GM12878 (cell line): ENCODE measurements at regions not wholly inside any gene's neighbourhood (a gene's known extent, or its start where the extent isn't known, plus 50 kb on each side); places are given as distances from the start of the nearest gene placed in this dataset.

Experiments used
- ATAC-seq: fragments of 200-7000 bp; cut with Tn5 transposase; 3 replicates; pipeline ENCODE4 v1.9.1; 2020; ENCODE audit warnings: mild to moderate bottlenecking, moderate library complexity
- BruUV-seq: library from RNA; stranded (reverse); fragments of 400-500 nt; replicated peaks from 2 replicates; lab custom pipeline; 2021; lab: Mats Ljungman, UMichigan
- CTCF ChIA-PET: fragments of 300-600 bp; sonication (Branson Sonifier 250); formaldehyde crosslinking; extraction: SDS; loops from one replicate; lab custom pipeline; 2021; ENCODE audit warnings: inconsistent platforms; lab: Yijun Ruan, JAX
- POLR2A ChIA-PET: fragments of 350-600 bp; formaldehyde crosslinking; extraction: SDS; loops from one replicate; lab custom pipeline; 2021; ENCODE audit warnings: inconsistent platforms; lab: Charles Lee
- RAD21 ChIA-PET: fragments of 300-600 bp; sonication (Branson Sonifier 250); formaldehyde crosslinking; loops from one replicate; lab custom pipeline; 2023; ENCODE audit warnings: antibody characterized with exemption; ENCODE audit not compliant: unreplicated experiment; lab: Charles Lee
- SMC1A ChIA-PET: fragments of 300-600 bp; sonication (Branson Sonifier 250); formaldehyde crosslinking; loops from one replicate; lab custom pipeline; 2023; ENCODE audit not compliant: unreplicated experiment, uncharacterized antibody; lab: Charles Lee
- DNase-seq: peaks from one replicate; pipeline ENCODE4 v3.0.0-alpha.2; 2011; ENCODE audit warnings: low read depth, low spot score
- FAIRE-seq: peaks from 3 replicates; lab custom pipeline; 2011; peaks lifted over from hg19 to GRCh38; lab: Jason Lieb, UNC
- H2AFZ ChIP-seq: 2 replicates; pipeline ENCODE4 v1.6.0; 2011; ENCODE audit warnings: low read depth, low read length, control low read depth; ENCODE audit not compliant: control insufficient read depth
- H3K27ac ChIP-seq: 2 replicates; pipeline ENCODE4 v1.5.1; 2011; ENCODE audit warnings: control low read depth; ENCODE audit not compliant: control insufficient read depth, insufficient read depth
- H3K27me3 ChIP-seq, 2 experiments: replicated peaks in 1 of 2; 2 replicates each; pipeline versions ENCODE4 v1.6.0 to v1.6.1; 2011; ENCODE audit warnings: low read length in 1 of 2; ENCODE audit not compliant: control insufficient read depth in 2 of 2, insufficient read depth in 2 of 2
- H3K36me3 ChIP-seq, 2 experiments: 2 replicates each; pipeline ENCODE4 v1.5.1; 2011; ENCODE audit warnings: low read length in 1 of 2; ENCODE audit not compliant: control insufficient read depth in 2 of 2, insufficient read depth in 2 of 2
- H3K4me1 ChIP-seq: 2 replicates; pipeline ENCODE4 v1.6.1; 2011; ENCODE audit warnings: mild to moderate bottlenecking, low read length, moderate library complexity, mixed read lengths; ENCODE audit not compliant: control insufficient read depth, insufficient read depth
- H3K4me2 ChIP-seq: 2 replicates; pipeline ENCODE4 v1.6.0; 2011; ENCODE audit warnings: control low read depth; ENCODE audit not compliant: control insufficient read depth, insufficient read depth
- H3K4me3 ChIP-seq: fragments of 200-600 bp; sonication (generic); 2 replicates; pipeline ENCODE4 v1.5.1; 2016
- H3K79me2 ChIP-seq: 2 replicates; pipeline ENCODE4 v1.6.0; 2011; ENCODE audit warnings: low read length; ENCODE audit not compliant: control insufficient read depth, insufficient read depth
- H3K9ac ChIP-seq: 2 replicates; pipeline ENCODE4 v1.8.0; 2011; ENCODE audit warnings: low read length, control low read depth, mixed read lengths; ENCODE audit not compliant: control insufficient read depth, insufficient read depth
- H3K9me3 ChIP-seq: replicated peaks from 3 replicates; pipeline ENCODE4 v1.5.1; 2011; ENCODE audit warnings: mild to moderate bottlenecking, low read length; ENCODE audit not compliant: control insufficient read depth, insufficient read depth
- H4K20me1 ChIP-seq: 2 replicates; pipeline ENCODE4 v1.6.0; 2011; ENCODE audit not compliant: control insufficient read depth, insufficient read depth
- CEBPB ChIP-seq, 2 experiments: fragments of 150-350 bp in 1 of 2; IDR thresholded peaks; 2 replicates each; pipeline ENCODE4 v1.6.1; 2012 to 2014; ENCODE audit warnings: low read depth in 2 of 2, low read length in 2 of 2, borderline replicate concordance in 1 of 2, inconsistent platforms in 1 of 2
- ELK1 ChIP-seq: IDR thresholded peaks from 2 replicates; pipeline ENCODE4 v1.6.1; 2012; ENCODE audit warnings: low read depth, low read length, improper control_type of control experiment
- IKZF2 ChIP-seq, 2 experiments: fragments of 450-650 bp; IDR thresholded peaks; 2 replicates each; pipeline ENCODE4 v1.6.1; 2017; ENCODE audit warnings: mild to moderate bottlenecking in 2 of 2, moderate library complexity in 2 of 2
- MXI1 ChIP-seq: fragments of 150-350 bp; IDR thresholded peaks from 2 replicates; pipeline ENCODE4 v1.6.1; 2011; ENCODE audit warnings: low read depth, mild to moderate bottlenecking, inconsistent platforms, low read length, improper control_type of control experiment
- NKRF ChIP-seq: fragments of 450-650 bp; conservative IDR thresholded peaks from 2 replicates; pipeline ENCODE4 v1.6.1; 2017; ENCODE audit warnings: mild to moderate bottlenecking, moderate library complexity
- WGBS: methylation state at CpG from one replicate; pipeline ENCODE4 v1.1.6; 2016; ENCODE audit warnings: low lambda C conversion rate; ENCODE audit not compliant: insufficient replicate concordance, insufficient coverage; ENCODE audit errors: missing lambda C conversion rate; 5-methylcytosine and 5-hydroxymethylcytosine counted together
- in situ Hi-C: fragments of 300-500 bp; cut with MboI; formaldehyde crosslinking; loops from 9 replicates; pipeline ENCODE4 v1.14.3; 2018; ENCODE audit warnings: mixed read lengths
- intact Hi-C: fragments of 100-400 bp; cut with micrococcal nuclease; formaldehyde crosslinking; loops from one replicate; pipeline ENCODE4 v1.14.2; 2022; ENCODE audit not compliant: unreplicated experiment

- ATAC-seq (no peak), FAIRE-seq (no peak), DNase-seq (no peak)
- intact Hi-C loops (no loop called here), in situ Hi-C loops (no loop called here)
- Histone ChIP-seq H3K4me2 (no peak overlapping the region), H3K9me3 (no peaks in the 10 kb centered on the region), H3K27me3 (no peaks in the 10 kb centered on the region), H4K20me1 (no peaks in the 10 kb centered on the region), H3K79me2 (no peaks in the 10 kb centered on the region), H3K4me3 (no peak overlapping the region), H3K27ac (no peak overlapping the region), H3K36me3 (no peaks in the 10 kb centered on the region), H3K4me1 (no peaks in the 10 kb centered on the region), H3K9ac (no peak overlapping the region), H2AFZ (no peak overlapping the region)
- SMC1A ChIA-PET: no interaction called here
- 23% methylated on average over 8 of the region's 8 CpGs for WGBS
- RAD21 ChIA-PET: no interaction called here
- BruUV-seq: no TSS peak
- CTCF ChIA-PET: no interaction called here
- POLR2A ChIA-PET: no interaction called here
- no peak for TF ChIP-seq ELK1
- no peak for TF ChIP-seq IKZF2 (IDR thresholded peaks at IDR 0.05)
- no peak for TF ChIP-seq MXI1
- no peak for TF ChIP-seq CEBPB (IDR thresholded peaks at IDR 0.05; ENCODE audit: borderline replicate concordance in 1 of 2, low read depth in 2 of 2, low read length in 2 of 2)
- no peak for TF ChIP-seq NKRF
These were observed 445.0 kb upstream of the DMAC1 start for GRCh38 chr9:8244505-8245092.
